Smooth muscle cell (in vitro differentiated cells): ENCODE measurements at regions not wholly inside any gene's neighbourhood (a gene's known extent, or its start where the extent isn't known, plus 50 kb on each side); places are given as distances from the start of the nearest gene placed in this dataset.

Experiments
- DNase-seq: peaks from one replicate; lab custom pipeline; 2025; ENCODE audit not compliant: unreplicated experiment; lab: John Stamatoyannopoulos, UW
- H2AFZ ChIP-seq: fragments of 200-600 bp; sonication (generic); 2 replicates; pipeline ENCODE4 v1.6.0; 2016; ENCODE audit warnings: antibody characterized with exemption, low read depth, mild to moderate bottlenecking
- H3F3A ChIP-seq: fragments of 200-600 bp; sonication (generic); 2 replicates; pipeline ENCODE4 v1.6.0; 2017; ENCODE audit warnings: antibody characterized with exemption, low read depth
- H3K27ac ChIP-seq: fragments of 200-600 bp; sonication (generic); 2 replicates; pipeline ENCODE4 v1.5.1; 2016; ENCODE audit warnings: low read depth, mild to moderate bottlenecking
- H3K27me3 ChIP-seq: fragments of 200-600 bp; sonication (generic); 2 replicates; pipeline ENCODE4 v1.6.1; 2016; ENCODE audit warnings: low read depth, mild to moderate bottlenecking
- H3K36me3 ChIP-seq: fragments of 200-600 bp; sonication (generic); 2 replicates; pipeline ENCODE4 v1.5.1; 2016; ENCODE audit warnings: low read depth
- H3K4me1 ChIP-seq: fragments of 200-600 bp; sonication (generic); 2 replicates; pipeline ENCODE4 v1.5.1; 2016; ENCODE audit warnings: low read depth
- H3K4me2 ChIP-seq: fragments of 200-600 bp; sonication (generic); 2 replicates; pipeline ENCODE4 v1.6.0; 2016; ENCODE audit warnings: mild to moderate bottlenecking
- H3K4me3 ChIP-seq: fragments of 200-600 bp; sonication (generic); 2 replicates; pipeline ENCODE4 v1.5.1; 2016; ENCODE audit warnings: mild to moderate bottlenecking
- H3K79me2 ChIP-seq: fragments of 200-600 bp; sonication (generic); 2 replicates; pipeline ENCODE4 v1.6.0; 2016; ENCODE audit warnings: low read depth, mild to moderate bottlenecking
- H3K9ac ChIP-seq: fragments of 200-600 bp; sonication (generic); 2 replicates; pipeline ENCODE4 v1.6.0; 2016; ENCODE audit warnings: low read depth
- H3K9me3 ChIP-seq: fragments of 200-600 bp; sonication (generic); replicated peaks from 2 replicates; pipeline ENCODE4 v1.5.1; 2016; ENCODE audit warnings: low read depth
- H4K20me1 ChIP-seq: fragments of 200-600 bp; sonication (generic); 2 replicates; pipeline ENCODE4 v1.6.0; 2016; ENCODE audit warnings: low read depth
- CTCF ChIP-seq: fragments of 200-600 bp; sonication (generic); IDR thresholded peaks from 2 replicates; pipeline ENCODE4 v1.5.1; 2017; ENCODE audit warnings: borderline replicate concordance, mild to moderate bottlenecking, antibody characterized with exemption; ENCODE audit not compliant: insufficient read depth, poor library complexity, severe bottlenecking
- WGBS: methylation state at CpG from one replicate; pipeline ENCODE4 v1.1.7; 2016; ENCODE audit warnings: low lambda C conversion rate; 5-methylcytosine and 5-hydroxymethylcytosine counted together

DNA sequence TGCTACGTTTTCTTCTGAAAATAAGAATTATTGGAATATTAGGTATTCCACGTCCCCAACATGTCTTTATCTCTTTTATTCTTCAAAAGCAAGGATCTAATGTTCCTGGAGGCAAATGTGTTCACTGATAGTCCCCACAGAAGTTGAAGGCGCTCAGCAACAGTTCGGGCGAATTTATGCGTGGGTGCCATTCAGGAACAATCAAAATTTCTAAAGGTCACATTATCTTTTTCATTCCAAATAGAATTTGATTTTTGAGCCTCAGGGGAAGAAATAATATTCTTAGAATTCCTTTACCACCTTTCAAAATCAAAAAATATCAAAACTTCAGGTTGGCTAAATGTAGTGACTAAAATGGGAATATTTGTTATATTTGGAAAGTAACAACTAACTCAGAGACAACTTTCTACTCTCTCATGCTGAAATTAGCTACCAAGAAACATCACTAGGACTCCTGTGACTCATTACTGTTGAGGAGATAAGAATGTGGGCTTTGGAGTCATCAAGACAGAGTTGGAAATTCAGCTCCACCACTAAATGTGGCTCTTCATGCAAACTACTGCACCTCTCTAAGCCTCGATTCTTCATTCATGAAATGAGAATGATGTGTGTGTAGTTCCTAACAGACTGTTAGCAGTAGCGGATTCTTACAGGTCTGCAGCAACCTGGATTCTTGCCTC, 72.3 kb upstream of the KIT start:
- WGBS, result 82% methylated on average over 8 of the region's 8 CpGs
- H3K36me3 ChIP-seq, result no peaks in the 10 kb centered on the region
- no peaks in the 10 kb centered on the region for H3K9me3 ChIP-seq
- no peak overlapping the region for H3K9ac ChIP-seq
- peaks cover 9% of the 10 kb centered on the region for H3F3A ChIP-seq
- no peaks in the 10 kb centered on the region for H4K20me1 ChIP-seq
- H3K27ac ChIP-seq, result peak overlapping the region; percentile 38
- DNase-seq, result no peak
- peak overlapping the region; percentile 61 for H3K4me2 ChIP-seq
- no peaks in the 10 kb centered on the region for H3K27me3 ChIP-seq
- H3K79me2 ChIP-seq, result no peaks in the 10 kb centered on the region
- TF ChIP-seq CTCF, result no peak
- no peak overlapping the region for H3K4me3 ChIP-seq
- H2AFZ ChIP-seq, result no peak overlapping the region
- H3K4me1 ChIP-seq, result no peaks in the 10 kb centered on the region

- H3K79me2 ChIP-seq, result no peaks in the 10 kb centered on the region
- no peaks in the 10 kb centered on the region for H3K36me3 ChIP-seq
- no peaks in the 10 kb centered on the region for H3K9me3 ChIP-seq
- no peak overlapping the region for H3K4me3 ChIP-seq
- H3K27me3 ChIP-seq, result no peaks in the 10 kb centered on the region
- H3K4me2 ChIP-seq, result peak overlapping the region; percentile 48
- H3K9ac ChIP-seq, result no peak overlapping the region
- peak overlapping the region; percentile 38 for H3K27ac ChIP-seq
- WGBS, result 51% methylated on average over 5 of the region's 5 CpGs
- H2AFZ ChIP-seq, result no peak overlapping the region
- H4K20me1 ChIP-seq, result no peaks in the 10 kb centered on the region
- DNase-seq, result no peak
- H3K4me1 ChIP-seq, result no peaks in the 10 kb centered on the region
- peaks cover 9% of the 10 kb centered on the region for H3F3A ChIP-seq
- no peak for TF ChIP-seq CTCF
These were observed 71.3 kb upstream of the KIT start for GRCh38 chr4:54586320-54586955.

DNA sequence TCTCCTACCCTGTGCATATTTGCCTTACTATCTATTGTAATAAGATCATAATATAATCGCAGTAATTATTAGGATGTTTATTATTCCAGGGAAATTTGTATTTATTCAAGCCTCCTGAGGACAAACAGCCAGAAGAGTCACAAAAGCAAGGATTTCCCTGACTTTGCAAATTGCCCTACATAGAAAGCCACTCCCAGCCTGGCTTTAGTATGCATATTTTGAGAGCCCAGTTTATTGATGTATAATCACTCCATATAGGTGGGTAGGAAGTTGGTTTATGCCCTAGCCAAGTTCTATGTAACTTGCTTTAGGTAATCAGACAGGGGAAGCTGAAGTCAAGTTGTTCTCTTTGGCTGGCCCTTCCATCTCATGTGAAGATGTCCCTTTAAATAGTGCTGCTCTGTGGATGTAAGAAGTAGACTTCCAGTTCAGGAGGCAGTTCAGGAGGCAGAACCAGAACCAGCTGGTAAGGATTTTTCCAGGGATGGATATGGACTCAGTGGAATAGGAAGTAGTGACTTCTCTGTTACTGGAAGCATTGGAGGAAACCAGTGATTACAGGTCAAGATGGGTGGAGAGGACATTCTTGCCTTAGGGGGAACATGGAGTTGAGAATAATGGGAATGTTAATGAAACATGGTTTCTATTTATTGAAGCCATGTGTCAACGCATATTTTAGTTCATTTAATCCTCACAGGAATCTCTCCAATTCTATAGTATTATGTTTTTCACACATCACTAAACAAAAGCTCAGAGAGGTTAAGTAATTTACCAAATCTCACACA, 70.5 kb upstream of the KIT start:
- no peaks in the 10 kb centered on the region for H3K27me3 ChIP-seq
- H2AFZ ChIP-seq, result no peak overlapping the region
- peak overlapping the region; percentile 12 for H3K4me2 ChIP-seq
- H3K4me3 ChIP-seq, result no peak overlapping the region
- peak overlapping the region; percentile 38 for H3K27ac ChIP-seq
- no peaks in the 10 kb centered on the region for H3K4me1 ChIP-seq
- H4K20me1 ChIP-seq, result no peaks in the 10 kb centered on the region
- H3K9me3 ChIP-seq, result no peaks in the 10 kb centered on the region
- DNase-seq, result no peak
- 90% methylated on average over 2 of the region's 2 CpGs for WGBS
- H3K79me2 ChIP-seq, result no peaks in the 10 kb centered on the region
- no peak overlapping the region for H3K9ac ChIP-seq
- H3K36me3 ChIP-seq, result no peaks in the 10 kb centered on the region
- H3F3A ChIP-seq, result peaks cover 9% of the 10 kb centered on the region
- no peak for TF ChIP-seq CTCF
